22Rv1 (cell line): ENCODE measurements at regions not wholly inside any gene's neighbourhood (a gene's known extent, or its start where the extent isn't known, plus 50 kb on each side); places are given as distances from the start of the nearest gene placed in this dataset.

ENCODE experiments used
- H3K27ac ChIP-seq: fragments of 450-650 bp; 2 replicates; pipeline ENCODE4 v1.5.1; 2017
- ZFX ChIP-seq: fragments of 450-650 bp; IDR thresholded peaks from 2 replicates; pipeline ENCODE4 v1.6.1; 2017; ENCODE audit warnings: antibody characterized with exemption, borderline replicate concordance
- TF ChIP-seq, protein P1 (sequence below): fragments of 450-650 bp; IDR thresholded peaks from 2 replicates; pipeline ENCODE4 v1.5.1; 2017; ENCODE audit warnings: mild to moderate bottlenecking

- no peak for TF ChIP-seq ZFX
- TF ChIP-seq, protein P1, sequence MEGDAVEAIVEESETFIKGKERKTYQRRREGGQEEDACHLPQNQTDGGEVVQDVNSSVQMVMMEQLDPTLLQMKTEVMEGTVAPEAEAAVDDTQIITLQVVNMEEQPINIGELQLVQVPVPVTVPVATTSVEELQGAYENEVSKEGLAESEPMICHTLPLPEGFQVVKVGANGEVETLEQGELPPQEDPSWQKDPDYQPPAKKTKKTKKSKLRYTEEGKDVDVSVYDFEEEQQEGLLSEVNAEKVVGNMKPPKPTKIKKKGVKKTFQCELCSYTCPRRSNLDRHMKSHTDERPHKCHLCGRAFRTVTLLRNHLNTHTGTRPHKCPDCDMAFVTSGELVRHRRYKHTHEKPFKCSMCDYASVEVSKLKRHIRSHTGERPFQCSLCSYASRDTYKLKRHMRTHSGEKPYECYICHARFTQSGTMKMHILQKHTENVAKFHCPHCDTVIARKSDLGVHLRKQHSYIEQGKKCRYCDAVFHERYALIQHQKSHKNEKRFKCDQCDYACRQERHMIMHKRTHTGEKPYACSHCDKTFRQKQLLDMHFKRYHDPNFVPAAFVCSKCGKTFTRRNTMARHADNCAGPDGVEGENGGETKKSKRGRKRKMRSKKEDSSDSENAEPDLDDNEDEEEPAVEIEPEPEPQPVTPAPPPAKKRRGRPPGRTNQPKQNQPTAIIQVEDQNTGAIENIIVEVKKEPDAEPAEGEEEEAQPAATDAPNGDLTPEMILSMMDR: no peak
- no peak overlapping the region for H3K27ac ChIP-seq
Measured at GRCh38 chr9:80881940-80882339, 807.4 kb downstream of the TLE1 start.

DNA sequence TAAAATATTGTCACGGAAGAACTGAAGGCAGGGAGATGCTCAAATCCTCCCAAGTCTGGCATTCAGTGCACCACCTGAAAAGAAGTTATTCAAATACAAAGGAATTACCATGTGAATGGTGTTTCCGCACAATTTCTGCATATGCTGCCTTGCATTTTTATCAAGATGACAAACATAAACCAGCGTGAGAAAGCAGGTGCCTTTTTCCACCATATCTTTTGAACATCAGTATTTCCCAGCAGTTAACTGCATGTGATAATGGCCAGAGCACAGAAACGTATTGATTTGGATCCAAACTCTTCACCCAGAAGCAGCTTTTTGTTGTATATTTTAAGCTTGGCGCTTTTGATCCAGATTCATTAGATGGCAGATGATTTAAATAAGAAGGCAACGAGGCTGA is 808.0 kb downstream of the TLE1 start:
- no peak overlapping the region for H3K27ac ChIP-seq
- TF ChIP-seq, protein P1: no peak
- TF ChIP-seq ZFX: no peak

DNA sequence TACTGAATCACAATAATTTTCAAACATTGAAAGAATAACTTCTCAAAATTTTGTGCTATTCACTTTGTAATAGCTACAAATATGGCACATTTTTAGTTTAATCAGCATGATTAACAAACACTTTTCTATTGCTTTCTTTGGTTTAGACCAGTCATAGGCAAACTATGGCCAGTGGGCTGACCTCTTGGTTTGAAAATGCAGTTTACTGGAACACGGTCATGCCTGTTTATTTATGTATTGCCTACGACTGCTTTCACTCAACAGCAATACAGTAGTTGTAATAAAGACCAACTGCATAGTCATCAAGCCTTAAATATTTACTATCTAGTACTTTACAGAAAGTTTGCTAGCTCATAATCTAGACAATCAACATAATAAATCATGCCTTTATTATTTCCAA is 810.8 kb downstream of the TLE1 start:
- H3K27ac ChIP-seq: no peak overlapping the region
- TF ChIP-seq, protein P1: no peak
- no peak for TF ChIP-seq ZFX

DNA sequence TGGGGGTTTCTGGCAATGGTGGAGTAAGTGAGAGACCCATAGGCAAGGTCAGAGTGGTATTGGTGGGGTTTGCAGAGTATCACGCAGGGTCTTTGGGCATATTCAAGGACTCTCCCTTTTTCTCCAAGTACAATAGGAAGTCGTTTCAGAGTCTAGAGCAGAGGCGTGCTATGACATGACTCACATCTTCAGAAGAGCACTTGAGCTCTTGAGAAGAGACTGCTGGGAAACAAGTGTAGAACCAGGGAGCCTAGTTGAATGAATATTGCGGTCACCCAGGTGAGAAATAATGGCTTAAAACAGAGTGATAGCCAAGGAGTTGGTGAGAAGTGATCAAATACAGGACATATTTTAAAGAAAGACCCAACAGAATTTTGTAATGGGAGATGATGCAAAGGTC is 813.4 kb downstream of the TLE1 start:
- H3K27ac ChIP-seq: no peak overlapping the region
- TF ChIP-seq, protein P1: no peak
- TF ChIP-seq ZFX: no peak

GRCh38 chr9:80874276-80874675 is 815.1 kb downstream of the TLE1 start:
- TF ChIP-seq, protein P1: no peak
- TF ChIP-seq ZFX: no peak
- no peak overlapping the region for H3K27ac ChIP-seq

- H3K27ac ChIP-seq: no peak overlapping the region
- TF ChIP-seq, protein P1: no peak
- TF ChIP-seq ZFX: no peak
Measured at GRCh38 chr9:80873861-80874260, 815.5 kb downstream of the TLE1 start.

DNA sequence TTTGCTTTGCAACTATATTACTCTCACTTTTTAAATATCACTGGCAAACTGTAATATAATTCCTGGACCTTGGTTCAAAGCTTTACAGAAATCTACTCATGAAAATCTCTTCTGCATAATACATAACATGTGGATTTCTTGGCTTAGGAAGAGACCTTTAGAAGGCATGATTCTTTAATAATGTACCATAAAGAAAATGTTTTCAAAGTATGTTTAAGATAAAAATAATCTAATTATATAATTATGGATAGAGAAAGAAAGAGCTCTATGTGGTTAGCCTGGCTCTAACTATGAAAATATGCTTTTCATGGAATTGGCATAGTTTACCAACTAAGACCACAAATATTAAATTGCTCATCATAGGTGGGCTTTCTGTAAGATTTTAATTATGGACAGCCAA is 817.8 kb downstream of the TLE1 start:
- no peak overlapping the region for H3K27ac ChIP-seq
- TF ChIP-seq, protein P1: no peak
- no peak for TF ChIP-seq ZFX
